Testis (tissue), 2 donors: ENCODE measurements at regions not wholly inside any gene's neighbourhood (a gene's known extent, or its start where the extent isn't known, plus 50 kb on each side); places are given as distances from the start of the nearest gene placed in this dataset.

Experiments used
- DNase-seq: peaks from one replicate; pipeline ENCODE4 v3.0.0-alpha.2; 2019
- H3K27ac ChIP-seq, 2 donors: fragments of 200-600 bp; sonication (generic); one replicate each; pipeline ENCODE4 v1.5.1; 2019
- H3K27me3 ChIP-seq: fragments of 200-600 bp; sonication (generic); one replicate; pipeline ENCODE4 v1.5.1; 2019
- H3K36me3 ChIP-seq: fragments of 200-600 bp; sonication (generic); one replicate; pipeline ENCODE4 v1.5.1; 2017; ENCODE audit warnings: low read depth; ENCODE audit errors: missing control alignments
- H3K4me1 ChIP-seq: fragments of 200-600 bp; sonication (generic); one replicate; pipeline ENCODE4 v1.5.1; 2019
- H3K4me3 ChIP-seq, 2 donors: fragments of 200-600 bp; sonication (generic); one replicate each; pipeline ENCODE4 v1.5.1; 2017 to 2019
- H3K9me3 ChIP-seq: fragments of 200-600 bp; sonication (generic); one replicate; pipeline ENCODE4 v1.5.1; 2017
- CTCF ChIP-seq, 3 experiments: fragments of 450-650 bp in 2 of 3; fragments of 200-600 bp in 1 of 3; sonication (generic) in 1 of 3; IDR thresholded peaks; one replicate each; pipeline ENCODE4 v1.5.1; 2016 to 2019; ENCODE audit warnings: antibody characterized with exemption in 3 of 3, mild to moderate bottlenecking in 2 of 3, moderate library complexity in 1 of 3
- POLR2A ChIP-seq: fragments of 450-650 bp; IDR thresholded peaks from one replicate; pipeline ENCODE4 v1.6.1; 2017; ENCODE audit warnings: antibody characterized with exemption, mild to moderate bottlenecking, moderate library complexity
- WGBS, 2 donors: methylation state at CpG; one replicate each; pipeline ENCODE4 v1.1.5; 2018; 5-methylcytosine and 5-hydroxymethylcytosine counted together
- intact Hi-C: fragments of 100-400 bp; cut with DNase I; formaldehyde crosslinking; loops from one replicate; pipeline ENCODE4 v1.15.1; 2023; ENCODE audit warnings: low total_unique reads

DNA sequence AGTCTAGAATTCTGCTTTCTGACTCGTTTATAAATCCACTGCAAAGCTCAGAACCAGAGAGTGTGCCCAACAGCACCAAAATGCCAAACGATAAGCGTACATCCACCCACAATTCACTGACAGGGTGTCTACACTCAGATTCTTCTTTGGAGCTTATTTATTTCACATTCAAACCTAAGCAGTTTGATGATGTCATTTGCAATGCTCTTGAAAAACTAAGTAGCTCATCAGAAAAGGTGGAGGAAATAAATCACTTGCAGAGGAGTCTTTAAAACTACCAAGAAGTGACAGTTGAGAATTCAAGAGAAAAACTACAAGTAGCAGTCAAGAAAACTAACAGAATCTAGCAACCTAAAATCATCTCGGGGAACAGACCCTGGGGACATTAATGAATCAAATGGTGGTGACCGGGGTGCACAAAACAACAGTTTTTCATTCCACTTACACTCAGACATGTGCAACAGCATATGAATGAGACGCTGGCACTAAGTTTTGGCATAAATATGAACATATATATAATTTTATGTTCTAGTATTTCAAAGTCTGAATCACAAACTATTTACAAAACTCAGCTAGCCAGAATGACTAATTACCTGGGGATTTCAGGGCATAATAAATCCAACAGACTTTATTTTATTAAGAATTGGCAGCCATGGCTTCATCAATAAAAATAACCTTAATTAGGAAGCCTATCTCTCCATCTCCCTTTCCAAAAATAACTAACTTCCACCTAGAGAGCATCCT is 119.4 kb downstream of the SIPA1L2 start:
- no peaks in the 10 kb centered on the region for H3K9me3 ChIP-seq
- no peak for DNase-seq
- no peaks in the 10 kb centered on the region for H3K36me3 ChIP-seq
- H3K27me3 ChIP-seq: no peaks in the 10 kb centered on the region
- H3K4me1 ChIP-seq: no peaks in the 10 kb centered on the region
- no peak overlapping the region for H3K4me3 ChIP-seq
- TF ChIP-seq CTCF (IDR thresholded peaks at IDR 0.05) (no peak), POLR2A (no peak)
- H3K27ac ChIP-seq: no peak overlapping the region
- WGBS, 2 donors: 85% methylated on average over 6 of the region's 6 CpGs
- intact Hi-C loops: no loop called here

DNA sequence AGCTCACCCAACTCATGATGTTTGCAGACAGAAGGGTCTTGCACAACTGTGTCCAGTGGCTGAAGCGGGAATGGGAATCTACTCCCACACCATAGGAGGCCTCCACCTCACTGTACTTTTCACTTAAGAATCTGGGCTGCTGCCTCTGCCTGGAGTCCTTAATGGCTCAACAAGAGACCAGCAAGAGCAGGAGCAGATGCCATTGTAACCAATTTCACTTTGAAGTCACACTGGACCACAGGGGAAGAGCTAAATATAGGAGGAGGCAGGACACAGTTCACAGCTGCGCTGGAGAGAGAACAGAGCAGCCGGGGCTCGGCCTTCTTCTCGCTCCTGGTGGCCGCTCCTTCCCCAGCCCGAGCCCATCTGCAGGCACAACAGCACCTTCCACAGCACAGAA is 120.4 kb downstream of the SIPA1L2 start:
- 65 to 83% methylated on average over 1 to 7 of the region's 7 CpGs for whole genome bisulfite sequencing, 2 donors
- TF ChIP-seq POLR2A: no peak
- TF ChIP-seq CTCF (IDR thresholded peaks at IDR 0.05): no peak

GRCh38 chr1:232508130-232508701 is 121.7 kb downstream of the SIPA1L2 start:
- no peaks in the 10 kb centered on the region for H3K36me3 ChIP-seq
- intact Hi-C loops: no loop called here
- H3K27me3 ChIP-seq: no peaks in the 10 kb centered on the region
- TF ChIP-seq CTCF (IDR thresholded peaks at IDR 0.05) (no peak), POLR2A (no peak)
- H3K4me3 ChIP-seq: no peak overlapping the region
- no peaks in the 10 kb centered on the region for H3K9me3 ChIP-seq
- H3K27ac ChIP-seq: no peak overlapping the region
- no peak for DNase-seq
- no peaks in the 10 kb centered on the region for H3K4me1 ChIP-seq
- 86% methylated on average over 7 to 9 of the region's 9 CpGs for WGBS, 2 donors

More for the DNA sequence above, 120.4 kb downstream of the SIPA1L2 start:
- Histone ChIP-seq H3K4me1 (no peaks in the 10 kb centered on the region), H3K27me3 (no peaks in the 10 kb centered on the region), H3K36me3 (no peaks in the 10 kb centered on the region), H3K27ac (no peak overlapping the region), H3K9me3 (no peaks in the 10 kb centered on the region), H3K4me3 (no peak overlapping the region)
- intact Hi-C loops: no loop called here
- no peak for DNase-seq

DNA sequence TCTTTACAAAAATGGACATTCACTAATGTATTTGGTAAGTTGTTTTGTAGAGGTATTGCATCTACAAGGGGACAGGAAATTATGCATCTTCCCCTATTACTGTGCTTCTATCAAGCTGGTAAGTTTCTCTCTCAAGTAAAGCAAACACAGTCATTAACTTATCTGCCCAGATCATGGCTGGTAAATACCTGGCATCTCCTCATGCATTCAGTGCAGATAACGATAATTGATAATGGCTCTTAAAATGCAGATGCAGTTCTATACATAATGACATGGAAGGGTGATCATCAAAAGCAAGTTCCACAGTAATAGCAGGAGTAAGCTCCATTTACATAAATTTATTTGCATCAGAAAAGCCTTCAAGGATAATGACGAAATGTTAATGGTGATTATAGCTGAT is 122.4 kb downstream of the SIPA1L2 start:
- intact Hi-C loops: no loop called here
- no peak for DNase-seq
- 90 to 91% methylated on average over 2 of the region's 2 CpGs for WGBS, 2 donors

More for the DNA sequence above, 122.4 kb downstream of the SIPA1L2 start:
- no peak overlapping the region for H3K4me3 ChIP-seq
- no peak overlapping the region for H3K27ac ChIP-seq
- H3K9me3 ChIP-seq: no peaks in the 10 kb centered on the region
- H3K27me3 ChIP-seq: no peaks in the 10 kb centered on the region
- no peaks in the 10 kb centered on the region for H3K36me3 ChIP-seq
- no peaks in the 10 kb centered on the region for H3K4me1 ChIP-seq
- TF ChIP-seq CTCF (IDR thresholded peaks at IDR 0.05) (no peak), POLR2A (no peak)
